ACHN (cell line): ENCODE measurements at regions not wholly inside any gene's neighbourhood (a gene's known extent, or its start where the extent isn't known, plus 50 kb on each side); places are given as distances from the start of the nearest gene placed in this dataset.
A peak's percentile ranks its signal among the peaks of the same experiment; 100 is the strongest.

Source experiments
- DNase-seq: peaks from one replicate; pipeline ENCODE4 v3.0.0-alpha.2; 2015
- in situ Hi-C: cut with HindIII; loops from 2 replicates; pipeline ENCODE4 v1.10.0; 2017; ENCODE audit warnings: low sequenced_read_pairs, low pct_ligation_motif_present, low pct_unique_long_range_greater_than_20kb

DNA sequence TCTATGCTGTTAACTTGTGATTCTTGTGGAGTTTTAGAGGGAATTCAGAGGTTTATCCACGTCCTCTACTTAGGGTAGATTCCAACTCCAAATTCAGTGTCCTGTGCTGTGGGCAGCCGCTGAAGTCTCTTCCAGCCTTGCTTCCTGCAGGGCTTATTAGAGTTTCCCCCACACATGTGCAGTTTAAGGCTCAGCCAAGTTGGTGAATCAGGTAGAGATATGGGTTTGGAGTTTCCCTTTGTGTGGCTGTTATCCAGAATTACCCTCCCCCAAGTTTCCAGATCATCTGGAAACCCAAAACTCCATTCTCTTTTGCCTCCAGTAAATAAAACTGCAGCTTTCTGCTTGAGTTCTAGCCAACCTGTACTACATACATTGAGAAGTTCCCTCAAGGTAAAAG, 853.7 kb downstream of the GALC start:
- in situ Hi-C loops: no loop called here
- no peak for DNase-seq

GRCh38 chr14:87133073-87133801, 859.7 kb downstream of the GALC start:
- DNase-seq: peak; percentile 45
- in situ Hi-C loops: no loop called here

DNA sequence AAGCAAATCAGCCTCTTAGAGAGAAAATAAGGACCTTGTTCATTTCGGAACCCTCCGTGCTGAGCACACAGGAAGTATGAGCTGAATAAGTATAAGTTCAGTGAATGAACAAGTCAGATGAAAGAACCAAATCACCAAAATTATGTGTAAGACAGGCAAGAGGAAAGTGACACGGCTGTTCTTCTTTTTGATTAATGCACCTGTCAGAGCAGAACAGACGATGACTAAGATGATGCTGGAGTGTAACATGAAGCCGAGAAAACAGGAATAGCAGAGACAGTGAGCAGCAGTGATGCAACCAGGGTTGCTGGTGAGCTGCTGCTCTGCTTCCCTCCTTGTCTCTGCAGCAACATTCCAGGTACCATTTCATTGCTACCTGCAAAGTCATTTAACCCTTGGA, 861.1 kb downstream of the GALC start:
- in situ Hi-C loops: no loop called here
- DNase-seq: no peak

DNA sequence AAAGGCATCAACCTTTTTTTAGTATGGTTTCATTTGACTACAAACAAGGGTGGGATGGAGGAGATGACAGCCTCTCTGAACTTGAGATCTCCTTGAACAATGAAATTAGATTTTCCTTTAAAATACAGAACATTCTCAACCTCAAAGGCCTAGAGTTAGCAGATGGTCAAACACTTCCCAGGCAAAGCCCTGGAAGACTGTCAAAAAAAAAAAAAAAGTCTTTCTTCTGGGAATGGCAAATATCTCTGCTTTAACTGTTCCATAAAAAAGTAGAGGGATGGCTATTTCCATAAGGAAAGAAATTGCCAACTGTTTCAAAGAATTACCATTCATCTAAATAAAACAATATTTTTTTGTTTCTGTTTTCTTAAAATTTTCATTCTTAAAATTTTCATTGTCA, 870.8 kb downstream of the GALC start:
- DNase-seq: no peak
- in situ Hi-C loops: no loop called here

DNA sequence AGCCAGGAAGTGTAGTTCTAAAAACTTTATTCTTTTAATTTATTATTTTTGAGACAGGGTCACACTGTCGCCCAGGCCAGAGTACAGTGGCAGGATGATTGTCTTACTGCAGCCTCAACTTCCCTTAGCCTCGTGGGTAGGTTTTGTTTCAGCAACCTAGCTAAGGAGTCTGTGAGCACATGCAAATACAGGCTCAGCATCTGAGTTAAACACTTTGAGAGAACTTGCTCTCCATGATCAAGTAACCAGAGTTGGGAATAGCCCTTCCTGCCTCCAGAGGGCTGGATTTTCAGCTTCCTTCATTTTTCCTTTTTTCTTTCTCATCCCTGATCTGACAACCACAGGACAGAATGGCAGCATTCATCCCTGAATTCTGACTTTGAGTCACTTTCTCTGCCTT, 871.3 kb downstream of the GALC start:
- in situ Hi-C loops: no loop called here
- no peak for DNase-seq

DNA sequence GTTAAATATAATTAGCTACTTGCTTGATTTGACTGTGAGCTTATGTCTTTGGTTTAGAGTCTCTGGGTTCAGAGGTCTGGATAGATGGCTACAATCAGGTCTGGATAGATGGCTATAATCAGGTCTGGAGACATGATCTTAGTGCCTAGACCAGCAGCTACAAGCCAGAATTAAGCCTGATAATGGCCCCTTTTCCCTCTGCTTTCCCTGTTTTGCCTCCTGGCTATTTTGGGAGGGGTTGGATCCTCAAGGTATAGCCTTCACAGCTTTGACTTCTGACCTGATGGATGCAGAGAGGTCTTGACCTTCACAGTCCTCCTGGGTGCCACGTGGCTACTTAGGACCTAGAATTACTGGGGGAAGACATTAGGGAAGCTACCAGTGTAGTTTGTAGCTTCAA, 877.7 kb downstream of the GALC start:
- in situ Hi-C loops: no loop called here
- no peak for DNase-seq

DNA sequence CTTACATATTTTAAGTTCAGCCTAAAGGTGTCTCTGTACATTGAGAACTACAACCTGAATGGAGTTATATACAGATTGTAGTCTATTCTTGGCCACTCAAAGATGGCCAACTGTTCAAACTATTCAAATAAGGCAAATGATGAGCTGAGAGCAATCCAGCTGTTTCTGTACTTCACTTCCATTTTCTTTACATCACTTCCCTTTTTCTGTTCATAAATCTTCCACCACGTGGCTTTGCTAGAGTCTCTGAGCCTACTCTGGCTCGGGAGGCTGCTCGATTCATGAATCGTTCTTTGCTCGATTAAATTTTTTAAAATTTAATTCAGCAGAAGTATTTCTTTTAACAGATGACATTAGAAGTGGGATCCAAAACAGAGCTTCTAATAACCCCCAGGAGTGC, 879.7 kb downstream of the GALC start:
- in situ Hi-C loops: no loop called here

GRCh38 chr14:87111741-87112140, 881.2 kb downstream of the GALC start:
- no peak for DNase-seq
- in situ Hi-C loops: no loop called here

More for the DNA sequence above, 879.7 kb downstream of the GALC start:
- peak; percentile 9 for DNase-seq

GRCh38 chr14:87111126-87111525, 881.9 kb downstream of the GALC start:
- in situ Hi-C loops: no loop called here

DNA sequence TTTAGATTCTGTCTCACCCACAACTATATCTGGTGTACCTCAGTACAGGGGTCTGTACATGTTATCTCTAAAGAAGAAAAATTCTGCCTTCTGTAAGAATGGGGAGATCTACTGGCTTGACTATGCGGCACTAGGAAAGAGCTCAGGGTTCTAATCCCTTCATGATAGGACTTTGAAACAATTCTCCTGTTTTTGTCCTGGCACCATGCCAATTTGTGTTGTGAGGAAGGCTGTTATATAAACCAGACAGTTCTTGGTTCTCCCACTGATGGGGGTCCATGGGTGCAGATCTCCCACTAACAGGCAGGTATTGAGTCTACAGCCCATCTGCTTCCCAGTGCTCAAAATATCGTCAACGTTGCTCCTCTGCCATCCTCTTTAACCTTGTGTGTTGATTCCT, 883.7 kb downstream of the GALC start:
- no peak for DNase-seq
- in situ Hi-C loops: no loop called here

More at GRCh38 chr14:87111126-87111525, 881.9 kb downstream of the GALC start:
- no peak for DNase-seq

- DNase-seq: no peak
- in situ Hi-C loops: no loop called here
Observed at GRCh38 chr14:87108726-87109125, 884.3 kb downstream of the GALC start.

GRCh38 chr14:87102811-87103378, 890.1 kb downstream of the GALC start:
- in situ Hi-C loops: no loop called here
- no peak for DNase-seq

GRCh38 chr14:87097015-87097414, 896.0 kb downstream of the GALC start:
- in situ Hi-C loops: no loop called here
- DNase-seq: no peak

GRCh38 chr14:87094913-87095312, 898.1 kb downstream of the GALC start:
- DNase-seq: no peak
- in situ Hi-C loops: no loop called here

DNA sequence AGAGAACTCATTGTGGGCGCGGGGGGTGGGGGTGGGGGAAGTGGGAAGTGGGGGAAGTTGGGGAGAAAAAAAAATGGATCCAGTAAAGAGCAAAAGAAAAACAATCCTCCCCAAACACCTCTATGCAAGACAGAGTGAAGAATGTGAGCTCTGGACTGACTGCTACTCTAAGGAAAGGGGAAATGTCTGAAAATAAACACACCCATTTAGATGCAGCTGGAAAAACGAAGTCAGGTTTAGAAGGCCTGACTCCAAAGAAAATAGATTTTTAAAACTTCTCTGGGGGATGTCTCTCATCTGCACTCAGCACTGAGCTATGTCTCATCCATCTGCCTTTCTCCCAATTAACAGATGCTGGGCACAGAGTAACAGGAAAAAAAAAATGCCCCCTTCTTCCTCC, 904.4 kb downstream of the GALC start:
- in situ Hi-C loops: no loop called here

GRCh38 chr14:87087881-87088280, 905.1 kb downstream of the GALC start:
- in situ Hi-C loops: no loop called here
- DNase-seq: no peak

More for the DNA sequence above, 904.4 kb downstream of the GALC start:
- no peak for DNase-seq

DNA sequence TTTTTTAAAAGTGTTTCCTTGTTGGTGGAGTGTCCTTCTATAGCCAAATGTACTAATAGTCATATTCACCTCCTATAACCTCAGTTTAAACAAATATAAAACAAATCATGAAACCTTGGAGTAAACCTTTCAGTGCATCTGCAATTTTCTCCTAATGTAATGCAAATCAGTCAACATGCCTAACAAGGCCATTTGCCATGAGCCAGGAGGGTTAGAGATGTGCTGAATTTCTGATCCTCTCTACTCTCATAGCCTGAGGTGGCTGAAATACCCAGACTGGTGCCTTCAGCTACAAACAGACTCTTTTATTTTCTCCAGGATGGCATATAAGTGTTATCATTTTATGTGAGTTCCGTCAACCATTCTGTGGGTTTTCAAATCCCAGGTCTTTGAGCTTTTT, 908.1 kb downstream of the GALC start:
- no peak for DNase-seq
- in situ Hi-C loops: no loop called here

DNA sequence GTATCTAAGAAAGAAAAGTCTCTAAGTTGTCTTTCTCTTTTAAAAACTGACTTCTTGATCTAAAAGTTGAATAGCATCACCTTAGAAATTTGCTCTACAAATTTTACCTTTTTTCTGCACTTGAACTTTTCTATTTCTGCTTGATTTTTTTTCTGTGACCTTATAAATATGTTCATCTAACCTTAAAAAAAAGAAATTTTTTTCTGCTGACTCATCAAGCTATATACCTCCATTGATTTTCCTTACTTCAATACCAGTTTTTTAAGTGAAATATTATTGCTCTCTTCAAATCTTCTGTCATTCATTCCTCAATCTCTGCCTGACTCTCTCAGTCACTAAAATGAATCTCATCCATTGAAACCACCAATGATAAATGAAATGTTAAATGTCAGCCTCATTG, 910.1 kb downstream of the GALC start:
- no peak for DNase-seq
- in situ Hi-C loops: no loop called here

- DNase-seq: no peak
- in situ Hi-C loops: no loop called here
Observed at GRCh38 chr14:87081004-87081403, 912.0 kb downstream of the GALC start.

DNA sequence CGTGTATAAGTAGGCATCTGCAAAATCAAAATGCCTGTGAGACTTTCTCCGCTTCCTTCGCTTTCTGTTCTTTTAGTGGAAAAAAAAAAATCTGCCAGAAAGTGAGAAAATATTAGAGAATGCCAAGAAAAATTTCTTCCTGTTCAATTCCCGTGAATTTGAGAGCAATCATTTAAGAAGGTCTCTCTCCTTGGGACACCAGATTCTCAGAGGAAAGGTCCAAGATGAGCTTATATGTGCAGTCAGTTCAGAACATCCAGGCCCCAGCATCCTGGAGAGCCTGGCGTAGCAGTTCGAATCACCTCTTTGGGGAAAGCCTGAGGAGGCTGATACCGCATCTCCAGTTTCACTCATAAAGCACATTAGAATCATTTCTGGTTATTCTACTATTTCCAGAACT, 912.8 kb downstream of the GALC start:
- DNase-seq: no peak
- in situ Hi-C loops: no loop called here
